NCI-H1417 (cell line): ENCODE measurements at regions not wholly inside any gene's neighbourhood (a gene's known extent, or its start where the extent isn't known, plus 50 kb on each side); places are given as distances from the start of the nearest gene placed in this dataset.
"Not testable (repeated sequence)": the region's sequence is repeated elsewhere in the genome, so short reads cannot be mapped to it uniquely, and the experiment has no call there.

Experiments used
- DNase-seq, 3 experiments: peaks; one replicate each; lab custom pipeline; 2025; lab: John Stamatoyannopoulos, UW

GRCh38 chr2:8548065-8548618, 133.7 kb upstream of the ID2 start:
- no peak for DNase-seq

DNA sequence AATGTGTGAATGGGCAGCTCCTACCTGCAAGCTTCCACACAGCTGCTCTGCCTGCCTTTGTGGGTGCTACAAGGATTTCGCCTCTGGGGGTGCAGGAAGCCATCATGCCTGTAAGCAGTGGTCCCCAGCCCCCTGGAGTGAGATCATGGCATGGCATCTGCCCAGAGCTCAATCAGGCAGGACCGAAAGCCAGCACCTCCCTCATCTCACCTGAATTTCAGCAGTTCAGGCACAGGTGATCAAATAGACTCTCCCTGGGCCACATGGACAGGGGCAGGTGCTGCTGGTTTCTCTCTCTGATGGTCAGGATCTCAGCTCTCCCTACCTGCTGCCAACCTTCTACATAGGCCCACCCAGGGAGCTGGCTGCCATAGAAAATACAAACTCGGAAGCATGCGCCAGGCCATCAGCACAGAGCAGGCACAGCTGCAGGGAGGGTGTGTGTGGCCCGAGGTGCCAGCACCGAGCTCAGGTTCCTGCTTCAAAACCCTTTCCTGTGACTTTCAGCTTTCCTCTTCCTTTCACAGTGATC, 133.2 kb upstream of the ID2 start:
- peak in 2 of 3 experiments; percentile 22 to 62 for DNase-seq

DNA sequence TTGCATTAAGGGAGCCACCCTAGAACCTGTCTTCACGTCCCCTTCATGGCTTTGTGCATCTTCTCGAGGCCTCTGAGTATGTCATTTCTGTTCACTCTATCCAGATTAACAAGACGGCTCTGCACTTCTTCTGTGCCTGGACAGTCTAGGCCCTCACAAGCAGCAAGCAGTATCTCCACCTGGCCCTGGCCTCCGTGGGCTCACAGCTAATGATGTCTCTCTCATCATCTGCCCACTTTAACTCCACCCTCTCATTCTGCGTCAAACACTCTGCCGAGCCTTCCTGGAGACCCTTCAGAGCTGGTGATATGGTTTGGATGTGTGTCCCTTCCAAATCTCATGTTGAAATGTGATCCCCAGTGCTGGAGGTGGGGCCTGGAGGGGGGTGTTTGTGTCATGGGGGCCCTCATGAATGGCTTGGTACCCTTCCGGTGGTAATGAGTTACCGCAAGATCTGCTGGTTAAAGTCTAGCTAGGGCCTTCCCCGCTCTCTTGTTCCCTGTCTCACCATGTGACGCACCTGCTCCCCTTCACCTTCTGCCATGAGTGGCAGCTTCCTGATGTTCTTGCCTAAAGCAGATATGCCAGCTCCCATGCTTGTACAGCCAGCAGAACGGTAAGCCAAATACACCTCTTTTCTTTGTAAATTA, 132.5 kb upstream of the ID2 start:
- no peak for DNase-seq

DNA sequence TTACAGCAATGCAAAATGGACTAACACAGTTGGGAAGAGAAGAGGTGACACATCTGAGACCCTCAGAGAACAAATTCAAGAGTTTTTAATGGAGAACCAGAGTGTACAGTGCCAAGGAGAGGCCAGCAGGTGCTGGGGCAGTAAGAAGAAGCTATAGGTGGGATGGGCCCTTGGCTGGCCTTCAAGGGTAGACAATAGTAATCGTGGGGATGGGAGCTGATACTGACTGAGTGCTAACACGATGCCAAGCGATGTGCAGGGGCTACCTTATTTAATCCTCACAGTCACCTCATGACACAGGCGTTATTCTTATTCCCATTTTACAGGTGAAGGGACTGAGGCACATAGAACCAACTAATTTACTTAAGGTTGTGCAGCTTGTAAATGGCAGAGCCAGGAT, 131.9 kb upstream of the ID2 start:
- no peak for DNase-seq

DNA sequence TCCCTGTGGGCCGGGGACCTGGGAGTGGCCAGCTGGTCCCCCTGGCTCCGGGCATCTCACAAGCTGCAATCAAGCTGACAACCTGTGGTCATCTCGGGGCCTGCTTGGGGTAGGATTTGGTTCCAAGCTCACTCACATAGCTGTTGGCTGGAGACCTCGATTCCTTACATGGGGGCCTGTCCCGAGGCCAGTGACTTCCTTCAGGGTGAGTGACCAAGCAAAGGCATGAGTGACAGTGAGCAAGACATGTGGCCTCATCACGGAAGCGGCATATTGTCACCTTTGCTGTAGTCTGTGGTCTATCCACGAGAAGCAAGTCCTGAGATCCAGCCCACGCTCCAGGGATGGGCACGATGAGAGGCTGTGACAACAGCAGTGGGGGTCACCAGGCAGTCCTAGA, 131.4 kb upstream of the ID2 start:
- no peak for DNase-seq

DNA sequence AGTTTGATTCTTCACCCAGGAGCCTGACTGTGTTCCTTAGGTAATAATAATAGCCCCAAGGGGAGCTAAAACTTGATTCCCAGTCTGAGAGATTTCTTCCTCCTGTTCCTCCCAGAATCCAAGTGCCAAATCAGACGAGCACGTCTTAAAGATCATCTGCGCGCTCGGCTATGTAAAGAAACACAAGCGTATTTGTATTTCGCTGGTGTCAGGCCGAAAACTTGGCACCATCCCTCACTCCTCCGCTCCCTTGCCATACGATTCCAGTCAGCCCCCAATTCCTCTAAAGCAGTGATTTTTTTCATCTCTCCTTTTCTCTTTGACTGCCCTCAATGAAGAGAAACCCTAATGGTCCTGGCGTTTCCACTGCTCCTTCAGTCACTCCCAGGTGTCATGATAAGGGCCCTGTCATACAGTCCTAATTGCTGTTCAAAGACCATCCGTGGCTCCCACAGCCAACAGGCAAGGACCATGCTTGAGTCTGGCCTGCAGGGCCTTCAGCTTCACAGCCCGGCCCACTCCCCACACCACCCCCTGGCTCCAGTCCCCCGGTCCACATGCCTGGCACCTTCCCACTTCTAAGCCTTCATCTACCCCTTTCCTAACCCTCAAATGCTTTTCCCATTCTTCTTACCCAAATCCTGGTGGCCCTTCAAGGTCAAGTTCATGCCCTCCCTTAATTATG, 130.8 kb upstream of the ID2 start:
- DNase-seq, result no peak

GRCh38 chr2:8551622-8552074, 130.2 kb upstream of the ID2 start:
- DNase-seq, result no peak

GRCh38 chr2:8552293-8552801, 129.5 kb upstream of the ID2 start:
- no peak for DNase-seq

DNA sequence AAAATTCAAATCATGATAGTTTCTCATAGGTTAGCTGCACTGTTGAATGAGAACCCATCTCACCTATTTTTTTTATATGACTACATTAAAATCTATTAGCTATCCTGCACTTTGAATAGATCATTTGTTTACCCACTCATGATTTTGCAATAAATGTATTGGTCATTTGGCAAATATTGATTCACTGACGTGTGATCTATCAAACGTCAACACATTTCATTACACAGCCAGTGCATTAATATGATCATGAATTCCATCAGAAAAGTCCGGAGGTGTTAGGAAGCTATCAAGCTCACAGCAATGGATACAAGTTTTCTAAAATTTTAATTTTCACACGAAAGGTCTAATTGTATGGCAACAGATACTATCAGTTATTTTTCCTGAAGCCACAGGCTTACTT, 128.2 kb upstream of the ID2 start:
- DNase-seq, result no peak

- DNase-seq, result no peak
These were observed 127.5 kb upstream of the ID2 start for GRCh38 chr2:8554296-8554806.

DNA sequence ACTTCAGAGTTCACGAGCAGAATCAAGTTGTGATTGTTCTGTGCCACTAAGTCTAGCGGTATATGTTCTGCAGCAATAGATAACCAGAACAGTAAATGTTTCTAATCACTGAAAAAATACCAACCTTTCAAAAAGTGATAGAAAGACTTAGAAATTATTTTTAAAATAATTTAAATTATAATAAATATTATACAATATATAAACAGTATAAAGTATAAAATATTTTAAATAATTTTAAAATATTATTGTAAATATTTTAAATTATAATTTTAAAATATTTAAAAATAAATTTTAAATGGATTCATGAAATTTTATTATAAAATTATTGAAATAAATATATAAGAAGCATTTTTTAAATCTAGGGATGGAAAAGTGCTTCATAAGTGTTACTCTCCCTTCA, 126.3 kb upstream of the ID2 start:
- DNase-seq, result no peak

DNA sequence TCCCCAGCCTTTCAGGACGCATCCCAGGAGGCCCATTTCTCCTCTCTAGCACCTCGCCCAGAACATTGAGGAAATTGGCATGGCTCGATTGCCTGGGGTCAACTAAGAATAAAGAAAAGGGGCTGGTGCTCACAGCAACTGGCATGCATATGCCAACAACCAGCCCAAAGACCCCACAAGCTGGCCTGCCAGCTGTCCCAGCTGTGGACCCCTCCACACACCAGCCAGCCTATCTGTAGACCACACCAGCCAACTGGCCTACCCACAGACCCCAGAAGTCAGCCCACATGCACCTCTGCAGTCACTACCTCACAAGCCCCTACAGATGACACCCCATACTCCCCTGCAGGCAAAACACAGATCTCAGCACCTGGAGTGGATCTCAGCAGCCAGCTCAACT, 123.8 kb upstream of the ID2 start:
- DNase-seq, result no peak

- DNase-seq, result no peak
These were observed 122.9 kb upstream of the ID2 start for GRCh38 chr2:8558956-8559355.

DNA sequence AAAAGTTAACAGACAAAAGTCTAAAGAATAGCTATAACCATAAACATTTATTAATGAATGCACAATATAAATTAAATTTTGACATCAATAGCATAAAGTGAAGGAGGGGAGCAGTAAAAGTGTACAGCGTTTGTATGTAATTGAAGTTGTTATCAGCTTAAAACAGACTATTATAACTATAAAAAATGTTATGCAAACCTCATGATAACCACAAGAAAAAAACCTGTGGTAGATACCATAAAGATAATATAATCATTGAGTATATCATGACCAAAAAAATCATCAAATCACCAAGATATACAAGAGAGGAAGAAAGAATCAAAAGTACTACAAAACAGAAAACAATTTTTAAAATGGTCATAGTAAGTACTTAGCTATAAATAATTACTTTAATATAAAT, 122.1 kb upstream of the ID2 start:
- no peak for DNase-seq

GRCh38 chr2:8561692-8562091, 120.2 kb upstream of the ID2 start:
- not testable (repeated sequence) for DNase-seq

GRCh38 chr2:8563814-8564474, 117.9 kb upstream of the ID2 start:
- no peak for DNase-seq

GRCh38 chr2:8564475-8564874, 117.4 kb upstream of the ID2 start:
- DNase-seq, result no peak

DNA sequence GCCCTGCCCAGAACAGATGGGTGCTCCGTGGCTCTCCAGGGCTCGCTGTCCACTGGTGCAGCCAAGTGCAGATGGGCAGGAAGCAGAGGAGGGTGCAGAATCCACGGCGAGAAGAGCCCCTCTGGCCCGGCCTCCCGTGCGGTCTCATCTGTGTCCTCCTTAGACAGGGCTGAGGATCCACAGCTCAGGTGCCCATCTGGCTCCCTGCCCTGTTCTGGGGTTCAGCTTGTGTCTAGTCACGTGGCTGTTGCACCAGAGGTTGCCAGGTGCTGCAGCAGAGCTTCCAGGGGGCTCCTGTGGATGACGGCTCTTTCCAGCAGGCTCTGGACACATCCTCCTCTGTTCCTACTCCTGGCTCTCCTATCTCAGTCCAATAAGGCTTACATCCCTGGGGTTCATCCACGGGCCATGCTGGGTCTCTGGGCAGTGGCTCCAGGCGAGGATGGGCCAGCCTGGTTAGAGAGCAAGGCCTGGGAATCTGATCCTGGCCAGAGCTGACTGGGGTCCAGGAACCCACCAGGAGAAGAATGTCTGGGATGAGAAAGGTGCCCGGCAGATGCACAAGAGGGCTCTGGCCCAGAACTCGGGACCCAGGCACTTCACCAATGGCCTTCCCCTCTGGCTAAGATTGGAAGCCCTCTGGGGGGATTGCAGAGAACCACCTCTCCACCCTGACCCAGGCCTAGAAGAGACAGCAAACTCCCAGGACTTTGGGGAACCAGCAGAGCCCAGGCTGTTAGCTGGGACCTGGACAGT, 116.3 kb upstream of the ID2 start:
- no peak for DNase-seq

GRCh38 chr2:8566155-8566670, 115.6 kb upstream of the ID2 start:
- no peak for DNase-seq

- DNase-seq, result peak; percentile 82 to 96 (median 92)
These were observed 114.9 kb upstream of the ID2 start for GRCh38 chr2:8566774-8567468.
